Osteocyte (in vitro differentiated cells): ENCODE measurements at regions not wholly inside any gene's neighbourhood (a gene's known extent, or its start where the extent isn't known, plus 50 kb on each side); places are given as distances from the start of the nearest gene placed in this dataset.

Experiments
- DNase-seq: peaks from one replicate; pipeline ENCODE4 v3.0.0; 2021; ENCODE audit warnings: mixed read lengths; ENCODE audit not compliant: unreplicated experiment; ENCODE audit errors: extremely low spot score
- H3K27ac Mint-ChIP-seq: one replicate; pipeline ENCODE4 v1.8.0; 2021; ENCODE audit warnings: mild to moderate bottlenecking, mixed read lengths; ENCODE audit not compliant: unreplicated experiment
- H3K27me3 Mint-ChIP-seq: one replicate; pipeline ENCODE4 v1.8.0; 2021; ENCODE audit warnings: mixed read lengths; ENCODE audit not compliant: unreplicated experiment
- H3K36me3 Mint-ChIP-seq: one replicate; pipeline ENCODE4 v1.8.0; 2021; ENCODE audit warnings: mixed read lengths; ENCODE audit not compliant: unreplicated experiment
- H3K4me1 Mint-ChIP-seq: one replicate; pipeline ENCODE4 v1.8.0; 2021; ENCODE audit warnings: mixed read lengths; ENCODE audit not compliant: unreplicated experiment
- H3K4me3 Mint-ChIP-seq: one replicate; pipeline ENCODE4 v1.8.0; 2021; ENCODE audit warnings: mild to moderate bottlenecking, moderate library complexity, mixed read lengths; ENCODE audit not compliant: unreplicated experiment
- H3K9me3 Mint-ChIP-seq: one replicate; pipeline ENCODE4 v1.8.0; 2021; ENCODE audit warnings: mixed read lengths; ENCODE audit not compliant: unreplicated experiment
- TF ChIP-seq, protein P1 (sequence below): fragments of 200-600 bp; sonication (generic); IDR thresholded peaks from 2 replicates; pipeline ENCODE4 v1.5.0; 2021; ENCODE audit warnings: antibody characterized with exemption, mild to moderate bottlenecking, moderate library complexity

DNA sequence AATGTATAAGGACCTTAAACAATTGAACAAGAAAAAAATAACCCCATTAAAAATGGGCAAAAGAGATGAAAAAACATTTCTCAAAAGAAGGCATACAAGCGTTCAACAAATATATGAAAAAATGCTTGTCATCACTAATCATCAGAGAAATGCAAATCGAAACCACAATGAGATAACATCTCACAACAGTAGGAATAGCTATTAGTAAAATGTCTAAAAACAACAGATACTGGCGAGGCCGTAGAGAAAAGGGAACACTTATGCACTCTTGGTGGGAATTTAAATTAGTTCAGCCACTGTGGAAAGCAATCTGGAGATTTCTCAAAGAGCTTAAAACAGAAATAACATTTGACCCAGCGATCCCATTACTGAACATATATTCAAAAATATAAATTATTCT is 769.8 kb upstream of the MGAT4C start:
- Mint-ChIP-seq H3K4me3 (no peak overlapping the region), H3K4me1 (no peaks in the 10 kb centered on the region), H3K36me3 (no peaks in the 10 kb centered on the region), H3K27ac (no peak overlapping the region), H3K9me3 (peaks cover 5% of the 10 kb centered on the region), H3K27me3 (no peaks in the 10 kb centered on the region)
- TF ChIP-seq, protein P1, sequence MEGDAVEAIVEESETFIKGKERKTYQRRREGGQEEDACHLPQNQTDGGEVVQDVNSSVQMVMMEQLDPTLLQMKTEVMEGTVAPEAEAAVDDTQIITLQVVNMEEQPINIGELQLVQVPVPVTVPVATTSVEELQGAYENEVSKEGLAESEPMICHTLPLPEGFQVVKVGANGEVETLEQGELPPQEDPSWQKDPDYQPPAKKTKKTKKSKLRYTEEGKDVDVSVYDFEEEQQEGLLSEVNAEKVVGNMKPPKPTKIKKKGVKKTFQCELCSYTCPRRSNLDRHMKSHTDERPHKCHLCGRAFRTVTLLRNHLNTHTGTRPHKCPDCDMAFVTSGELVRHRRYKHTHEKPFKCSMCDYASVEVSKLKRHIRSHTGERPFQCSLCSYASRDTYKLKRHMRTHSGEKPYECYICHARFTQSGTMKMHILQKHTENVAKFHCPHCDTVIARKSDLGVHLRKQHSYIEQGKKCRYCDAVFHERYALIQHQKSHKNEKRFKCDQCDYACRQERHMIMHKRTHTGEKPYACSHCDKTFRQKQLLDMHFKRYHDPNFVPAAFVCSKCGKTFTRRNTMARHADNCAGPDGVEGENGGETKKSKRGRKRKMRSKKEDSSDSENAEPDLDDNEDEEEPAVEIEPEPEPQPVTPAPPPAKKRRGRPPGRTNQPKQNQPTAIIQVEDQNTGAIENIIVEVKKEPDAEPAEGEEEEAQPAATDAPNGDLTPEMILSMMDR = no peak
- no peak for DNase-seq

DNA sequence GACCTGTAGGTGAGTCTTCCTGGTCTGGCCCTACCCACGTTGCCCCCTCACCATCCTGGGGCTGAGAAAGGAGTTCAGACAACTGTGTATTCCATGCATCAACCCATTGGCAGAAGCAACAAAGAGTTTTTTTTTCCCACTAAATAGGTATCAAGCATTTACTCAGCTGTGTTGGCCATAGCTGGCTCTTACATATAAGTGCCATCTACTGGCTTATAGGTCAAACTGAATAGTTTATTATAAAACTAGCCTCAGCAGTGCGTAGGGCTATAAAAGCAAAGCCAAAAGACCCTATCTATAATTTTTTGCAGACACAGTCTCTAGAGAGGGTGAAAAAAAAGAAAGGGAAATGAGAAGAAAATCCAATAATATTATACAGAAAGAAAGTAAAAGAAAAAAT is 765.2 kb upstream of the MGAT4C start:
- H3K4me3 Mint-ChIP-seq = no peak overlapping the region
- DNase-seq = no peak
- H3K27me3 Mint-ChIP-seq = no peaks in the 10 kb centered on the region
- H3K36me3 Mint-ChIP-seq = no peaks in the 10 kb centered on the region
- TF ChIP-seq, protein P1 = no peak
- peaks cover 12% of the 10 kb centered on the region for H3K9me3 Mint-ChIP-seq
- H3K4me1 Mint-ChIP-seq = no peaks in the 10 kb centered on the region
- H3K27ac Mint-ChIP-seq = no peak overlapping the region

DNA sequence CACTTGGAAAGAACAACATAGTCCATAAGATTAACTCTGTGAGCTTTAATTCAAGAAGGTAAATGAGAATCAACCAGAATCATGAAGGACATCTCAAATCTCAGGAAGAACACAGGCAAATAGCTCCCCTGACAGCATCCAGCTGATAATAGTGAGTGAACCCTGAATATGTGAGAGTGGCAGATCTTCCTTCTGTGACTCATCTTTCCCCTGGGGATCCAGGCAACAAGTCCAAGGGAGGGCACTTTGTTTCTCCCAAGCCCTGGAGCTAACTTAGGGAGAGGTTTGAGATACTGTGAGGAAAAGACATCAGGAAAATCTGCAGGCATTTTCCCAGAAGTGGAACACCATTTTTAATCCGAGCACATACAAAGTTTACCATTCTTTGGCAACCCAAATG is 763.9 kb upstream of the MGAT4C start:
- Mint-ChIP-seq H3K4me3 (no peak overlapping the region), H3K27me3 (peaks cover 3% of the 10 kb centered on the region), H3K27ac (no peak overlapping the region), H3K4me1 (no peaks in the 10 kb centered on the region), H3K36me3 (no peaks in the 10 kb centered on the region), H3K9me3 (peaks cover 17% of the 10 kb centered on the region)
- TF ChIP-seq, protein P1 = no peak
- no peak for DNase-seq

DNA sequence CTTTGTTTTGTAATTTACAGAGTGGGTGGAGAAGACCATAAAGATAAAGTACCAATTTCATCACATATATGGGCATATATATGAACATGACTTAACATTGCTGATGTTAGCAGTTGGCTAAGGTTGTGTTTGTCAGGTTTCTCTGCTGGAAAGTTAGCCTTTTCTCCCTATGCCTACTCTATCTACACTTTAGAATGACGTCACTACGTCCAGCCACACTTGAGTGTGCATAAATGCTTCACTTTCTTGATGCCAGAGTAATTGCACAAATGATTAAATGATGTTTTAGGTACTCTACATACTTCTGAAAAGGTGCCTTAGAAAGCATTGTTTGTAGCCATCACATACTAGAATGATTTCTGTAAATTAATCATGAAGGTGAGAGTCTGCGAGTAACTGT is 759.2 kb upstream of the MGAT4C start:
- H3K27me3 Mint-ChIP-seq = peaks cover 3% of the 10 kb centered on the region
- TF ChIP-seq, protein P1 = no peak
- no peaks in the 10 kb centered on the region for H3K36me3 Mint-ChIP-seq
- no peak overlapping the region for H3K27ac Mint-ChIP-seq
- peaks cover 12% of the 10 kb centered on the region for H3K9me3 Mint-ChIP-seq
- no peak for DNase-seq
- H3K4me3 Mint-ChIP-seq = no peak overlapping the region
- no peaks in the 10 kb centered on the region for H3K4me1 Mint-ChIP-seq

DNA sequence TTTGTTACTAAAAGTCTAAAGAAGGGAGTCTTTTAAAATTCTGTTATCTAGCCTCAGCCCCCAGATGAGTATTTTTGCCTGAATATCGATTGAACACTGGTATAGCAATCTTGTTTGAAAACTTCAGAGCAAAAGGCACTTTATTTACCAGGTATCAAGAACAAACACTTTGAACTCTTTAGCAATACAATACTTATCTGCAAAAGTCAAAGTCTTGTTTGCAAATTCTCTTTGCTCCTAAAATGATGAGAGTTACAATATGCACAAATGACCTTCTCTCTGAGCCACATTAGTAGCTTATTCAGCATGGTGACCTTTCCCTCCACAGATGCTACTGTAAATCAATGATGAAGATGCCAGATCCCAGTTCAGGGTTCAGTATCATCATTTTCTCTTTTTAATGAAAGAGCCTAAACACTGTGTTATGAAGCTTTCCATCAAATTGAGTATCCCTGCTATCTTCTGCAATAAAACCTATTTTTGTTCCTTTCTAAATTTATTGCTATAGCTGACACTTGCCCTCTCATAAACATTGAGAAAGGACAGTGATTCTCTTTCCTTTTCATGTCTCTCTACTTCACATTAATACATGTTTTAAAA is 752.7 kb upstream of the MGAT4C start:
- Mint-ChIP-seq H3K4me1 (no peaks in the 10 kb centered on the region), H3K27me3 (peaks cover 4% of the 10 kb centered on the region), H3K36me3 (no peaks in the 10 kb centered on the region), H3K4me3 (no peak overlapping the region), H3K27ac (no peak overlapping the region), H3K9me3 (no peaks in the 10 kb centered on the region)
- TF ChIP-seq, protein P1 = no peak
- DNase-seq = no peak
